HL-60 (cell line): ENCODE measurements at regions not wholly inside any gene's neighbourhood (a gene's known extent, or its start where the extent isn't known, plus 50 kb on each side); places are given as distances from the start of the nearest gene placed in this dataset.

Source experiments
- DNase-seq, 2 experiments: peaks; one replicate each; pipeline ENCODE4 v3.0.0-alpha.2; 2010 to 2020; ENCODE audit warnings: low read depth in 1 of 2, low spot score in 1 of 2
- H3K27ac ChIP-seq: fragments of 250-450 bp; sonication (Bioruptor Pico); replicated peaks from 2 replicates; pipeline ENCODE4 v1.5.1; 2020; ENCODE audit warnings: mild to moderate bottlenecking, moderate library complexity
- H3K27me3 ChIP-seq: fragments of 250-450 bp; sonication (Bioruptor Pico); 2 replicates; pipeline ENCODE4 v1.5.1; 2021; ENCODE audit warnings: mild to moderate bottlenecking, moderate library complexity; ENCODE audit not compliant: insufficient read depth, poor library complexity, severe bottlenecking
- H3K4me3 ChIP-seq: replicated peaks from 2 replicates; pipeline ENCODE4 v1.5.1; 2011; ENCODE audit warnings: mild to moderate bottlenecking, control low read depth, low read length; ENCODE audit not compliant: insufficient read depth
- CTCF ChIP-seq: IDR thresholded peaks from one replicate; pipeline ENCODE4 v1.5.1; 2011; ENCODE audit warnings: low read length, control low read depth, inconsistent platforms; ENCODE audit not compliant: insufficient read depth
- GABPA ChIP-seq: IDR thresholded peaks from 2 replicates; pipeline ENCODE4 v1.6.1; 2012; ENCODE audit warnings: low read depth
- POLR2AphosphoS5 ChIP-seq: IDR thresholded peaks from 2 replicates; pipeline ENCODE4 v1.6.1; 2012; ENCODE audit warnings: low read depth
- REST ChIP-seq: IDR thresholded peaks from 2 replicates; pipeline ENCODE4 v1.6.1; 2012; ENCODE audit warnings: low read depth; ENCODE audit not compliant: insufficient replicate concordance
- SPI1 ChIP-seq: IDR thresholded peaks from 2 replicates; pipeline ENCODE4 v1.6.1; 2012; ENCODE audit warnings: low read depth, mild to moderate bottlenecking, borderline replicate concordance

- no peaks in the 10 kb centered on the region for H3K27me3 ChIP-seq
- TF ChIP-seq CTCF, result no peak
- no peak for TF ChIP-seq GABPA
- TF ChIP-seq POLR2AphosphoS5, result no peak
- TF ChIP-seq REST, result no peak
- no peak for TF ChIP-seq SPI1
- H3K4me3 ChIP-seq, result no peak overlapping the region
- no peak for DNase-seq
- H3K27ac ChIP-seq, result no peak overlapping the region
These were observed 314.1 kb upstream of the KIF2A start for GRCh38 chr5:61991866-61992265.

- no peak for TF ChIP-seq REST
- TF ChIP-seq GABPA, result no peak
- TF ChIP-seq POLR2AphosphoS5, result no peak
- TF ChIP-seq CTCF, result no peak
- no peak for TF ChIP-seq SPI1
- H3K27me3 ChIP-seq, result no peaks in the 10 kb centered on the region
- DNase-seq, result no peak
- H3K4me3 ChIP-seq, result no peak overlapping the region
- no peak overlapping the region for H3K27ac ChIP-seq
These were observed 312.6 kb upstream of the KIF2A start for GRCh38 chr5:61993295-61993927.

DNA sequence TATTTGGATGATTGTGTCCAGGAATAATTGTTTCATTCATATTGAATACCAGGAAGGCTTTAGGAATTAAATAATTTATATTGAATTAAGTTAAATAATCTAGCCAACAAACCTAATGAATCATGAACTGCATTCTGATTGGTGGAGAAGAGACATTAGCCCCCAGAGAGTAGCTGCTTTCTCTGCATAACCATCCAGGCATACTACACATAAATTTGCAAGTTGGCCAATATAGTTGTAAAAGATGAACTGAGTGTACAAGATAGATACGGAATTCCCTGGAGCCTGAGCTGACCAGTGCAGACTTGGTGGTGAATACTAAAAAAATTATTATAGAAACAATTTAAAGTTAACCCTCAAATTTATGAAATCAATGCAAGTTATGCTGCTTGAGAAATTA, 311.8 kb upstream of the KIF2A start:
- Histone ChIP-seq H3K27me3 (no peaks in the 10 kb centered on the region), H3K27ac (no peak overlapping the region), H3K4me3 (no peak overlapping the region)
- no peak for DNase-seq
- no peak for TF ChIP-seq POLR2AphosphoS5
- no peak for TF ChIP-seq CTCF
- TF ChIP-seq SPI1, result no peak
- TF ChIP-seq GABPA, result no peak
- TF ChIP-seq REST, result no peak
